DMS53 treated with DMSO at 0.1 percent for 48 hours (cell line): ENCODE measurements at regions not wholly inside any gene's neighbourhood (a gene's known extent, or its start where the extent isn't known, plus 50 kb on each side); places are given as distances from the start of the nearest gene placed in this dataset.

Experiments
- DNase-seq: peaks from one replicate; lab custom pipeline; 2025; ENCODE audit not compliant: unreplicated experiment; lab: John Stamatoyannopoulos, UW

DNA sequence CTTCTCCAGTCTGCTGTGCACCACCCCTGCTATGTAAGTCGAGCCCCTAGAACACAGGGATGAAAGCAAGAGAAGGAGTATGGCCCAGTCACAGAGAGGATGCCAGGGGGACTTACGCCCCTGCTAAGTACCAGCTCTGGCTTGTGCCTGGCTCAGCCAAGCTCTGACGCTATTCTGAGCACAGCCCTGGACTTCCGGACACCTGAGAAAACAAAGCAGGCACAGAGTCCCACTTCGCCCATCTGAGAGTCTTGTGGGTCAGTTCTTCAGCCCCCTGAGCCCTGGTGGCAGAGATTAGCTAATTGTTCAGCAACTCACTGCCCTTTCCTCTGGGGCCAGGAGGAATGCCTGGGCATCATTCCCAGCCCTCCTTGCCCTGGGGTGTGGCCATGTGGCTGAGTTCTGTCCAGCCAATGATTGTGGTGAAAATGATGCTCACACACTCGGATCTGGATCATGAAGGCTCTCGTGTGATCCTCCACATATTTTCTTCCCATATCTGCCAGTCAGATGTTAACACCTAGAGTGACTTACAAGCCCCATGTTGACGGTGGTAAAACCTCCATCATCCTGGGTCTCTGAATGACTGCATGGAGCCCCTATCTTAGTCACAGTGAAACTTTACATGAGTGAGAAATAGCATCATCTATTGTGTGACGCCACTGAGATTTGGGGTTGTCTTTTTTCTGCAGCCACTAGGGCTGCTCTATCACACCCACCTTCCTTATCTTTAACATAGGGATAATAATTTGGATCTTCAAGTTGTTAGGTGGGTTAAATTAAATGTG is 105.7 kb downstream of the TPRA1 start:
- no peak for DNase-seq

DNA sequence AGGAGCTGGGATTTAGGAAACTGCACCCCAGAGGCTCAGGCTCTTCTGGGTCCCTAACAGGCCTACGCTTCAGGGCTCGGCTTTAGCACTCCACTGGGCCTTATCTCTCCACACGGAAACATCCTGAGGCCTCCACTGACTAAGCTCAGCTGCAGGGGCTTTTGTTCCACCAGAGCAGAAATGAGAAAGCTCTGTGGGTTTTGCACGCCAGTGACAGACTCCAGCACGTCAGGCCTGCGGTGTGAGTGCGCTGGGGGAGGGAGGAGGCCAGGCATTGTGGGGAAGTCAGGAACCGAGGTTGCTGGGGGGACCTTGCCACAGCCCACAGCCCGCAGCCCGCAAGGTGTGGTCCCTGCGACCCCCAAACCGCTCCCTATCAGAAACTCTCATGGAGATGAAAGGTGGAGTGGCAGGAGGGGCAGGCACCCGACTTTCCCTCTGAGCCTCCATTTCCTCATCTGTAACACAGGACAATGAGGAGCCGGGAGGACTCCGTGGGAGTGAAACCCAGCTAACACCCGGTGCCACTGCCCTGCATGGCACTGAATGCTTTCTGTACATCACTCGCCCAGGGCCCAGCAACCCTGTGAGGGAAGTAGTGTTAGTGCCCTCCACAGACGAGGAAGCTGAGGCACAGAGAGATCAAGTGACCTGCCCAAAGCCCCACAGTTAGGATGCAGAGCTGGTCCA is 106.5 kb downstream of the TPRA1 start:
- DNase-seq: no peak

DNA sequence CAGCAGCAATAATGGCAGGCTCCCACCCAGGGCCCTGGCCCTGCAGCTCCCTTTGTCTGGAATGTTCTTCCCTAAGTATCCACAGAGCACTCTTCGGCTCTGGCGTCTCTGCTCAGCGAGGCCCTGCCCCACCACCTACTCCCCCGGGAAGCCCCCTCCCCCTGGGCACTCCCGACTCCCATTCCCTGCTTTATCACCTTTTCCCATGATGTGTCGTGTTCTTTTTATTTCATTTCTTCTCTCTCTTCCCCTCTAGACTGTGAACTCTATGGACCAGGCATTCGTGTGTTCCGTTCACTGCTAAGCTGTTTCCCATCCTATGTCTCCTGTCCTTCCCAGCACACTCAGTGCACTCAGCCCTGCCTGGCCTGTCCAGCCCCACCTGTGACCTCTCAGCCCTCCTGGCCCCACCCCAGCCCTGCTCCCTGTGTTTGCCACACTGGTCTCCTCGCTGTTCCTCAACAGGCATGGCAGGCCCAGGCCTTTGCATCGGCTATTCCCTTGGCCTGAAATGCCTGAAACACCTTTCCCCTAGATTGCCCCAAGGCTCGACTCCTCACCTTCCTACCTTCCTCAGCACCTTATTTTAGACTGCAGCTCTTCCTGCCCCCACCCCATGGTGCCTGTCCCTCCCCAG is 107.4 kb downstream of the TPRA1 start:
- no peak for DNase-seq

DNA sequence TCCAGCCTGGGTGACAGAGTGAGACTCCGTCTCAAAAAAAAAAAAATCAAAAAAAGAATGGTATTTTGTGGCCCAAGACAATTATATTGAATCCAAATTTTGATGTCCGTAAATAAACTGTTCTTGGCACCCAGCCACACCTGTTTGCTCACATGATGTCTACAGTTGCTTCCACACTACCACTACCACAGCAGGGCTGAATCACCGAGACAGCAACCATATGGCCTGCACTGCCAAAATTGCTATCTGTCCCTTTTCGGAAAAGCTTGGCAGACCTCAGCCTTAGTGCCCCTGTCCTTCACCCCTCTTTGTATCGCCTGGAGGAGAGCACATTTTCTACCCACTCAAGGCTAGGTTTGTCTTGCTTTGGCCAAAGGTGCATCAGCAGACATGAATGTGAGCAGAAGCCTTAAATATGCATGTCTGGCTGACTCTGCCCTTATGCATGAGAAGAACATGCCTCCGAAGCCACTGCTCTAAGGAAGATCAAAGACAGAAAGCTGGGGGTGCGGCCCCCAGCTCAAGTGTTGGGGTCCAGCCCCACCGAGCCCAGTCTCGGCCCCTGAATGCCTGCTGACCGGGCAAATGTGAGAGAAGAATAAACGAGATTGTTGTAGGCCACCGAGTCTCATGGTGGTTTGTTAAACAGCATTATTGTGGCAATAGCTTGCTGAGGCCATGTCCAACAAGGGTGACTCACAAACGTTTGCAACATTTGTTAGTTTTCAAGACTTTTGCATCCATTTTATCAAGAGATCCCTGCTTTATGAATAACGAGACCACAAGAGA is 108.1 kb downstream of the TPRA1 start:
- DNase-seq: no peak

DNA sequence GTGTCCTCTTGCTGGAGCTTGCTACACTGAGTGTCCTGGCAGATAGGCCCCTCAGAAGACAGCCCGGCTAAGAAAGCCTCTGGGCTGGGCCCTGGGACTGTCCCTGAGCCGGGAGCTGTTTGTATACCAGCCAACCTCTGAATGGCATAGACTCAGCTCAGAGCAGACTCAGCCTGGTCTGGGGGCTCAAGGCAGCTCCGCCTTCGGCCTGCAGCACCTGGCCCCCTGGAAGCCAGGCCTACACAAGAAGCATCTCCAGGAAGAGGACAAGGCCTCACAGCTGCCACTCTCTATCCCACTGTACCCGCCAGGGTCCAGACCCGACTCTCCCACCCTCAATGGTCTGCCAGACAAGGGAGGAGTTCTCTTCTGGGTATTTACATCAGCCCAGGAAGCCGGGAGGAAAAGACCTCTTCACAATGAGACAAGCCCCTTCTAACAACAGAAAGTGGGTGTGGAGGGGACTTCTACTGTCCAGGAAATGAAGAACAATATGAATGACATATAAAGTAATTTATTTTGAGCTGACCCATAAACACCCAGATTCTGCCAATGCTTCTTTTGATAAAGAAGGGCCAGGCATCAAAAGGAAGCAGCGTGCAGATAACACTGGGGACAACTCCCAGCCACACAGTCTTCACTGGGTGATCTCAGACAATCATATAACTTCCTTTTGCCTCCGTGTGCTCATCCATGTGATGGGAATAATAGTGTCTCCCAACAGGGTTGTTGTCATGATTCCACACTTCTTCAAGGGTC is 110.2 kb downstream of the TPRA1 start:
- no peak for DNase-seq

DNA sequence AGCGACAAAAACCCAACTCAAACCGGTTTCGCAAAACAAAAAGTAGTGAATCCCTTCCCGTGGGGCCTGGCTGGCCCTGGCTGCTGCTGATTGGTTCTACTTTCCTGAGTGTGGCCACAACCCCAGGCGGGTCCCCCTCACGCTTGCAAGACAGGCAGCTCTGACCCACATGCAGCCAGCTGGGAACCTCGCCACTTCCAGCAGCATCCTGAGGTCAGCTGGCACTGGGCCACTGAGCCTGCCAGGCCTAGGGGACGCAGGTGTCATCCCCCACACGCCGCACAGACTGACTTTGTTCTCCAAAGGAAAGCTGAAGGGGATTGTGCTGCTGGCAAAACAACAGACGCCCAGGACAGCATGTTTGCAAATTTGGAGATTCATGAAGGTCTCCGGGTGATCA is 111.1 kb downstream of the TPRA1 start:
- no peak for DNase-seq

DNA sequence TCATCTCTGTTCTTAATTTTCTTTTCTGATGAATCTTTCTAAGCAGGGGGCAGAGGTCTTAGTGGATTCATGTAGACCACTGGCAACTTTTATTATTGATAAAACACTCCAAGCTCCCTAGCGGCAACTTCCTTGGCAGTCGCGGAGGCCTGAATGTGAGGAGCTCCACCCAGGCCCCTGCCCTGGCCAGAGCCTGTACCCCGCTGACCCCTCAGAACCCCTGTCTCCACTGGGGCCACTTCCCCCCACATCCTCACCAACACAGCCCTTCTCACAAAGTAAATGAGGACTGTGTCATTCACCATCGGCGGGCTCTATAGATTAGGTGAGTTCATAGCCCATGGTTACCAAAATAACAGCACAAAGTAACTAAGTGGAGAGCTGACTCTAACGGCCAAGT is 111.6 kb downstream of the TPRA1 start:
- no peak for DNase-seq

DNA sequence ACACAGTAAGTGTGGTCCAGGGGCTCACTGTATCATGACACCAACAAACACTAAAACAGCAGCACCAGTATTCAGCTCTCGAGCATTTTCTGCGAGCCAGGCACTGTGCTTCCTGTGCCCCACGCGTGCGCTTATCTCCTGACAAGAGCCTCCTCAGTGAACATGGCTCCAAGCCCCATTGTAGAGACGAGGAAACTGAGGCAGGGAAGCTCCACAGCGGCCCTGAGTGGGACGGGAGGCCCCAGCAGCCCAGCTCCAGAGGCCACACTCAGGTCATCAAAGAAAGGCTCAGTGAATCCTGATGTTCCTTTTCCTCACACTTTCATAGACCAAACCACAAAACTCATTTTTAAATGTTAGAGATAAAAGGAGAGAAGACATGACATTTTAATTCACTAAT is 113.1 kb downstream of the TPRA1 start:
- no peak for DNase-seq

DNA sequence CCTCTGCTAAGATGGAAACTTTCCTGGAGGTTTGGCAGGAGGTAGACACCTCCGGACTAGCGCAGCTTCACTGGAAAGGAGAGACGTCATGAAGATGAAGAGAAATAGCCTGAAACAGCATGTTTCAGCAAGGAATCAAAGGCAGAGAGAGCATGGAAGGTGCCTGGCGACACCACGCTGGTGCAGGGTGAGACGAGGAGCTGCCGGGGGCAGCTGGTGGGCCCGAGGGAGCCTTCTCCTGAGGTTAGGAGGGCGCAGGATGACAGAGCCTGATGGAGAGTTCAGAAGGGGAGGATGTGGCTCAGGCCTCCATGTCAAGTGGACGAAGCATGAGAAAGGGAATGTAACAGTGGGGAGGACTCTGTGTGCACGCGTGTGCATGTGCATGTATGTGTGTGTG is 113.6 kb downstream of the TPRA1 start:
- DNase-seq: no peak

DNA sequence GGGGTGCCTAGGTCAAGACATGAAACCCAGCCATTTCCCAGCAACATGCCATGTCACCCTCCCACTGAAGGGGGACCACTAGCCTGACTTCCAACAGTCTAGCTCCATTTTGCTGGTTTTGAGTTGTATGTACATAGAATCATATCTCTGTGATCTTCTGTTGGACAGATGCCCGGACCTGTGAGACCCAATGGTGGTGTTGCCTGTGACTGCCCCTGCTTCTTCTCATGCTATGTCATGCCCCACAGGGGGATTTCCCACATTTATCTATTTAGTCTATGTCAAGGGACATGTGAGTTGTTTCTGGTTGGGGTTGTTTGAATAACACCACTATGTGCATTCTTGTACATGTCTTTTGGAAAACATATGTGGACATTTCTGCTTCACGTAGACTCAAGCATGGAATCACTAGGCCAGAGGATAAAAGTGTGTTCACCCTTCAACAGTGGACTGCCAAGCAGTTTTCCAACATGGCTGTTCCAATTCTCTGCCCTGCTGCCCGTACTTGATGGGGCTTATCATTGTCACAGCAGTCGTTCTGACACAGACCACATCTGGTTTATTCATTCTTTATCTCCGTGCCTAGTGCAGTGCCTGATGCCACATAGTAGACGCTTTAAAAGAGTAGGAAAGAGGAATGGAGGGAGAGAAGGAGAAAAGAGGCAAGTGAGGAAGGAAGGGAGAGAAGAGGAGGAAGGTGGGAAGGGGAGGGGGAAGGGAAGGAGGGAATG is 114.4 kb downstream of the TPRA1 start:
- DNase-seq: no peak

DNA sequence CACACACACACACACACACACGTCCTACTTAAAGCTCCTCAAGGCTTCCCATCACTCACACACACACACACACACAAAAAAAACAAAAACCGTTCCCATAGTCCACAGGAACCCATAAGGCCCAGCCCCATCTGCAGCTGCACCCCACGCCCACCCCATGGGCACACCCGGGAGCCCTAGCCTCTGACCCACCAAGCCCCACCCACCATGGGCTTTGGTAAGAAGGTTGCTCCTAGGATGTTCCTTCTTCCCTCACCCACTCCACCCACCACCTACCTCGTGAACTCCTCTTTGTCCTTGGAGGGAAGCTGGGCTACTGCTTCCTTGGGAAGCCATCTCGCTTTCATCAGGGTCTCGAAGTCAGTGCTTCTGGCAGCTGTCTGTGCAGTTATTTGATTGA is 115.1 kb downstream of the TPRA1 start:
- no peak for DNase-seq

DNA sequence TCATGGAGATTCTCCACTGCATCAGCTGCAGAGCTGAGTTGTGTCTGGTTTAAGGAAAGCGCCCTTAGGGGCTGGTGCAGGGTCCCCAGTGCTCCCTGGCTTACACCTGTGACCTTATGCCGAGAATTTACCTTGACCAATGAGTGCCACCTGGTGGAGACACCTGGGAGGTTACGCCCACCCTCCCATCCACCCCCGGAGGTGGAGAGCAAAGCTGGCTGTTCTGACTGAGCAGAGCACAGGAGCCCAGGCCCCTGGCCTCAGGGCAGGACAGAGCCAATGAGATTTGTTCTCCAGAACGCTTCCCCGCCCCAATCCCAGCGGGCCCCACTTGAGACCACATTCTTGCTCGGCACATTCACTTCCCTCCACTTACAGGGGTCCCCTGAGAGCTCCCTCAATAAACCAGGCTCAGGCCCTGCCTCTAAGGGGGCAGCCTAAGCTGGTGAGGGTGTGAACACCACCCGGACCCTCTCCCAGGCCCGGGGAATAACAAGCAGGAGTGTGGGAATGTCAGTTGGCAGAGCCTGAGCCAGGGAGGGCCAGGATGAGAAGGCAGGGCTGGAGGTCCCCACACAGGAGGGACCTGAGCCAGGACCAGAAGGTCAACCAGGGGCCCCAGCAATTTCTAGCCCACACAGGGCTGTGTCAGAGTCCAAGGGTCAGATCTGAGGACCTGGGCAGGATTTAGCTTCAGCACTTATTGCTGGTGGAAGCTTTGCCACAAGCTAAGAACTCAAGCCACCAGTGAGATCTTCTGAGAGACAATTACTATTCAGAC is 117.1 kb downstream of the TPRA1 start:
- peak; percentile 2 for DNase-seq

DNA sequence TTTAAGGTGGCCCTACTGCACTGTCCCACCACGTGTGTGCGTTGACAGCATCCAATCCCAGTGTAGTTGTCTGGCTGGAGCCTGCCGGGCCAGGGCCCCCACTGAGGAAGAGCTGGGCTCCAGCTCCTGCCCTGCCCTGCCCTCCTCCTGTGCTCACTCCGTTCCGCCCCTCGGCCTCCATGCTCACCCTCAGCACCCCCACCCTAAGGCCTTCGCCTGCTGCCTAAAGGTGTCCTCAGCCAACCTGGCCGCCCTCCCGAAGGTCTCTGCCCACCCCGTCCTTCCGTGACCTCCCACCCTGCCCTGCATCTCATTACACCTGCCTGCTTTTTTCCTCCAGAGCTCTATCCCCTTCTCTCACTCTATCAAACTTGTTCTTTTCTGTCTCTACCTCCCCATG is 118.0 kb downstream of the TPRA1 start:
- DNase-seq: no peak

DNA sequence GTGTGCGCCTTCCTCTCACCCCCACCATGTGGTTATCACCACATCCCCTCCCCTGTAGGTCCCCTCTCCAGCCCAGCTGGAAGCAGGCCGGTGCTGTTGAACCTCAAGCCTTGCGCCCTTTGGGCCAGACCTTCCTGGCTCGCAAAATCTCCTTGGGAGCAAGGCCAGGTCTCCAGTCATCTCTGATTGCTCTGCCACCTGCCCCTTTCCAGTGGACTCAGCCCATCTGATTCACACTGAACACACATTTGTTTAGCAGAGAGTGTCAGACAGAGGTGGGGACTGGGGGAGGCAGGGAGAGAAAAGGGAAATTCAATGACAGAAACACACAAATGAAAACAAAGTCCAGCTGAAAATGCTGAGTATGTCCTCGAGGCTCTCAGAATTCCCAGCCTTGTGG is 119.4 kb downstream of the TPRA1 start:
- no peak for DNase-seq

DNA sequence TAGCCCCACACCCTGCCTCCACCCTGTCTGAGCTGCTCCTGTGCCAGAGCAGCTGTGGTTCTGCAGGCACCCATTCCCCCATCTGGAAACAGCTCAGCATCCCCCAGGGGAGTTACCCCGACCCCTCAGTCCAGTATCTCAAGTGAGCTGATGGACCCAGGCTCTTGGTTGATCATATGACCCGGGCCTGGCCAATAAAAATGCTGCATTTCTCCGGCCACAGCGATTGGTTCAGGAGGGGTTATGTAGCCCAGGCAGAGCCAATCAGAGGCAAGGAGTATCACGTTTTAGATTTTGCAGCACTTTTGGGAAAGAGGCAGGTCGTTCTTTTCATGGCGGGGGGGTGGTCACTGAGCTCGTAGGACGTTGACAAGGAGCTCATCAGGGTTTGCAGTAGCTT is 120.8 kb downstream of the TPRA1 start:
- DNase-seq: no peak

DNA sequence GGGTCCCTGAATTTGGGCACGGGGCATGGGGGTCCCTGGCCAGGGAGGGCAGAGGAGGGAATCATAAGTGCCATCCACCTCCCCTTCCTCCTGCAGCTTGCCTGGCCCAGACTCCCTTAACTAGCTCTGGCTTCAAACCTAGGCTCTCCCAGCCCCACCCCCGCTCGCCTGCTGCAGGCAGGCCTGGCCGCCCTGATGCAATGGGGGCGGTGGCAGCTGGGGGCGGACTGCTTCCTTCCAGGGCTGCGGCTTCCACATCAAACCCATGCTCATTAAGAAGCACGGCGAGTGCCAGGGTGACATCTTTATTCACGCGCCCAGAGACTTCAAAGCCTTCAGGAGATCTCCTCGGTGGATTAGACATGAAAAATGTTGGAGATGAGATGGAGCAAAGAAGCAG is 123.1 kb downstream of the TPRA1 start:
- DNase-seq: no peak

DNA sequence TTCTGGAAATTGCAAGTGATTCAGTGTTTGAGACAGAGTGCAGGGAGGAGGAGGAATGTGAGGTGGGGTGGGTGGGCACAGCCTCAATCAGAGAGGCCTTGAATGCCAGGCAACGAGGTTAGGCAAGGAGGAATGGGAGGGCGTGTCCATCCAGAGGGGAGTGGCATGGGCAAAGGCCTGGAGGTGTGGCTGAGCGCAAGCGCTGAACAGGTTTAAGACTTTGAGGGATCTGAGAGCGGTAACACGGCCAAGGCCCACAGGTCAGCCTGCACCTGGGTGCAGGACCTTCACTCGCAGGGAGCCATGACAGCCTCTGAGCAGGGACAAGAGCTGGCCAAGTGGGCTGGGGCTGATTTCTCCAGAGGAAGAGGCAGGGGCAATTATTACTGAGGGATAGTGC is 125.9 kb downstream of the TPRA1 start:
- DNase-seq: no peak

DNA sequence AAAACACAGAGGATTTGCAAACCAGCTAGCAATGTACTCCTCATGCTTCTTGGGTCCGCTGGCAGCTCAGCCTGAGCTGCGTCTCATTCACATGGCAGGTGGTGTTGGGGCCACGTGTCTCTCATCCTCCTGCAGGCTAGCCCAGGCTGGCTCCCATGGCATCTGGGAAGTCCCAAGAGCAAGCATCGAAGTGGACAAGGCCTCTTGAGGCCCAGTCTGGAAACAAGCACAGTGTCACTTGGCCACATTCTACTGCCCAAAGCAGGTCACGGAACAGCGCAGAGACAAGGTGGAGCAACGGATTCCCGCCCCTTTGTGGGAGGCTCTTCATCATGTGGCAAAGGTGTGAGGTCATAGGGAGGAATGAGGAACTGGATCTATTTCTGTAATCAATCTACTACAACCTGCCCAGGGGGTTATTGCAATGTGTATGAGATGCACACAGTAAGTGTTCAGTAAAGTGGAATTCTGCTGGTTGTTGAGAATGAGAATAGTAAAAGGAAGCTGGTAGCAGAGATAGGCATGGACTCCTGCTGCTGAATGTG is 128.3 kb downstream of the TPRA1 start:
- DNase-seq: no peak

DNA sequence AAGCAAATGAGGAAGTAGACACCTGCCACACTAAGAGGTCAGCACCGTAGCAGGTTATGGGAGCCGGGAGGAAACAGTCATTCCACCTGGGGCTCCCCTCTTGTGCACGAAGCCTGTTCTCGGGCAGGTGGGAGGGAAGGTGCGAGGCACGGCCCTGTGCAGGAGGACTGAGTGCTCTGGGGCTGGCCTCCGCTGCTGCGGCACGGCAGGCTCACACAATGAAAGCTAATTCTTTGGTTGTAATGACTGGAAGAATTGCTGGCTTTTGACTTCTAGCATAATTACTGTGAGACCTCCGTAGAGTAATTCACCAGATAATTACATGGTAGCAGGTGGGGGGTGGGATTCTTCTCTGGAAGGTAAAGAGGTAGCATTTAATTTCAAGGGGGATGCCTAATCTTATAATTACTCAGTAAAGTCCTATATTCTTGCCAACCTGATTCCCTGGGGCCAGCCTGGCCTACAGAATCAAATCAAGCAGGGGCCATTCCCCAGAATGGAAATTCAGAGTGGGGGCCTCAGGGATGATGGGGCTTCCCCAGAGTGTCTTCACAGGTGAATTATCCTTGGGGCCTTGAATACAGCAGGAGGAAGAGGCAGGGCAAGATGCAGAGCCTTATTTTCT is 129.1 kb downstream of the TPRA1 start:
- no peak for DNase-seq
